NCI-H82 treated with DMSO at 0.1 percent for 48 hours (cell line): ENCODE measurements at regions not wholly inside any gene's neighbourhood (a gene's known extent, or its start where the extent isn't known, plus 50 kb on each side); places are given as distances from the start of the nearest gene placed in this dataset.
A peak's percentile ranks its signal among the peaks of the same experiment; 100 is the strongest.

Experiments
- DNase-seq: peaks from one replicate; lab custom pipeline; 2025; ENCODE audit not compliant: unreplicated experiment; lab: John Stamatoyannopoulos, UW

DNA sequence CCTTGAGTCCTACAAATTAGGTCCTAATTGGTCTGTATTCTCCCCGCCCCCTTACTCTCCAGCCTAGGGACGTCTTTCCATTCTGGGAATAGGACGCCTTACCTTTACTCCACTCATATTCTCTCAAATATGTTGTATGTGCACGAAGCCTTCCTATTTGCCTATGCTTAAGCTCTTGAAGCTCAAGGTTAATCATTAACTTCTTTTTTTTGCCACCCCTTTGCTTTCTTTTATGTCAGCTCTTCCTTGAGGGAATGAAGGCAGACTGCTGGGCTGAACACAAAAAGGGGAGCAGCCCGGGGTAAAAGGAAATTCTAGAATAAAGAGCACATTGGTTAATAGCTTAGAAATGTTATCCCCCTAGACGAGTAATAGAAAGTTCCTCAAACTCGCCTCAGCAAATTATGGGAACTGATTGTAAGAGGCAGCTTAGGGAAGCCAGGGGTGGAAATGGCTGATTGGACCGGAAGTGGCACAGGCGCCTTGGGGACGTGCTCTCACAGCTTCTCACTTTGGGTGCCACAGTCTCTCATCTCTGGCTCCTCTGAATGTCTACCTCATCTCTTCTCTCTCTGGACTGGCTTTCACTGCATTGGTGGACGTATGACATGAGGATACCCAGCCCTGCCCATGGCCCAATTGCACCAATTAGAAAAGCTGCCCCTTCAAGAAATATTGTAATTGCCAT, 122.3 kb upstream of the IL12B start:
- DNase-seq = no peak

DNA sequence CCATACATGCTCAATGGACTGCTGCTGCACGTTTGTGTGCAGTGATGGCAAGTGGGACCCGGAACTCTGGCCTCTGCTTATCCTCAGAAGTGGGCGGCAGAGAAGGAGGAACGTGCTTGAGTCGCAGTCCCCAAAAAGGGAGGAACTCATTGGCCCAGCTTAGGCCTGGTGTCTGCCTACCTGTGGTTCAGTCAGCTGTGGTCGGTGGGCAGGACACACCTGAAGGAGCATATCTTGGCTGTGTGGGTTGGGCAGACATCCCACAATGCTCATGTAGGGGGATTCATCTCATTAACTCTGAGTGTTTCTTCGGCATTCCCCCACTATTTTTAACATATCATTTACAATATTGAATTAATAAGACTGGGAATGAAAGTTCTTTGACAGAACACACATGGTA, 122.9 kb upstream of the IL12B start:
- DNase-seq = no peak

DNA sequence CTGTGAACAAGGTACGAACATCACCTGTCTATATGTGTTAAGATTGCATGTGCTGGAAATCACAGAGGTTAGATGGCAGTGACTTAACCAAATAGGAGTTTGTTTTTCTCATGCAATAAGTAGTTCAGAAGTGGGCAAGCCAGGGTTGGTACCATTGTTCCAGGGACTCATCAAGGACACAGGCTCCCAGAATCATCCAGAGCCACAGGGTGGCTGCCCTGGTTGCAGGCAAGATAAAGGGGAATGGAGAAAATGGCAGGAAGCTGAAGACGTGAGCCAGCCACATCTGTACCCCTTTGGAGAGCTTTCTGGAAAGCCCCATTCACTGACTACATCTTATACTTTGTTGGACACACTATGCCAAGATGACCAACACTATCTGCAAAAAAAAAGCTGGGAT, 126.0 kb upstream of the IL12B start:
- DNase-seq = no peak

DNA sequence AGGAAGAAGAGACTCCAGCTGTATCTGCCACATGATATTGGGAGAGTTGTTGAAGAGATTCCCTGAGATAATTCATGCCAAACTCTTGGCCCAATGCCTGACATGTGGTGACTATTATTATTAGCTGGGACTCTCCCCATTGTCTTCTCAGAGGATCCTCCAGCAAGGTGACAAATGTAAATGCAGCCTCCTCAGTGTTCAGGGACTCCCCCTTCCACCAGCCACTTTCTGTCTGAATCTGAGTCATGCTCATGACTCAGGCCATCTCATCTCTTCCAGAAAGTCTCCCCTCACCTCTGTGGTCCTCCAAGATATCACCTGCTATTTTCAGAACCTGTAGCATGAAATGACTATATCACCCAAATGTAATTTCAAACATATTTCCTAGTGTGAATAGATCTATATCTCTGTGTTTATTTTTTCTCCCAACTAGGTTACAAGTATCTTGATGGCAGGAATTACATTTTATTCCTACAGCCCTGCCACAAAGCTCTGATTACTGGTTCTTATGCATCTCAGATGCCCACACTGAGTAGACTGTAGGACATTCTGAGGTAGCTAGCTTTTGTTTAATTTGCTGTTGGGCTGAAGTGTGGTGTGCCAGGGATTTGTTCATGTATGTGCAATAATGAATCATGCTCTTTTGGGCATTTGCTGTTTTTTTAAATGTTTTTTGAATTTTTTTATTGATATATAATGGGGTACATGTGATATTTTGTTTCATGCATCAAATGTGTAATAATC, 126.6 kb upstream of the IL12B start:
- no peak for DNase-seq

DNA sequence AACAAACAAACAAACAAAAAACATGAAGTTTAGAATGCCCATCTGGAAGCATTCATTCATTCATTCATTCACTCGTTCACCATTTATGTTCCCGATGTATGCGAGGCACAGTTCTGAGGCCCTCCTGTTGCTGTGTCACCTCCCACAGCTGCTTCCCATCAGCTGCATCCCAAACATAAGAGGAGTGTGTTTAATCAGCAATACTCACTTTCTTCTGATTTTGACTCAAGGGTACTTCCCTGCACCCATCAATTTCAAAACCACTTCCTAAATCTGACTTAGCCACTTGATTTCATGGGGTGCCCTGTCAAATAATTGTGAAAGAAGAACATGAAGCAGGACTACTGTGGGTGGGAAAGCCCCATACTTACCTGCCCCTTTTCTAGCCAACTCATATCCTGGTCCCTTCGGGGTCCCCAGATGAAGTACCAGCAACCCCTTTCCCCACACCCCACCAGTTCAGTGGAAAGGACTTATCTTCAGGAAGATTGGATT, 128.0 kb upstream of the IL12B start:
- DNase-seq = no peak

DNA sequence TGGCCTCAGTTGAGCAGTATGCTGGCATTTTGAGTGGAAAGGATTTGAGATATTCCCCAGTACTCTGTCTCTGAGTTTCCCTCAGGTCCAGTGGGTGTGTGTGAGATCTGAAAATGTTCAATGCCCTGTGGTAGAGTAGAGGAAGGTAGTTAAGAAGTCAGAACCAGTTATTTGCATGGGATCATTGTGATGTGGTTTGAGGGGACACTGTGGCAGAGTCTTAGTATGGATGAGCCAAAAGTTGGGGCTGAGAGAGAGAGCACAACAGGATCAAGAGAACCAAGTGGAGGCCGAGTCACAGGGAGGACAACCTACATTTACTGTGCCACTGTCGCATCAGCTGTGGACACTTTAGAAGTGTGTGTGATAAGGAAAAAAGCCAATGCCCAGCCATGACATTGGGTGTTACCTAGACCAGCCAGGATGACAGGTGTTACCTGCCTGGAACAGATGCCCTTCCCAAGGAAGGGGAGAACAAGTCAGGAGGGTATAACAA, 128.9 kb upstream of the IL12B start:
- DNase-seq = no peak

DNA sequence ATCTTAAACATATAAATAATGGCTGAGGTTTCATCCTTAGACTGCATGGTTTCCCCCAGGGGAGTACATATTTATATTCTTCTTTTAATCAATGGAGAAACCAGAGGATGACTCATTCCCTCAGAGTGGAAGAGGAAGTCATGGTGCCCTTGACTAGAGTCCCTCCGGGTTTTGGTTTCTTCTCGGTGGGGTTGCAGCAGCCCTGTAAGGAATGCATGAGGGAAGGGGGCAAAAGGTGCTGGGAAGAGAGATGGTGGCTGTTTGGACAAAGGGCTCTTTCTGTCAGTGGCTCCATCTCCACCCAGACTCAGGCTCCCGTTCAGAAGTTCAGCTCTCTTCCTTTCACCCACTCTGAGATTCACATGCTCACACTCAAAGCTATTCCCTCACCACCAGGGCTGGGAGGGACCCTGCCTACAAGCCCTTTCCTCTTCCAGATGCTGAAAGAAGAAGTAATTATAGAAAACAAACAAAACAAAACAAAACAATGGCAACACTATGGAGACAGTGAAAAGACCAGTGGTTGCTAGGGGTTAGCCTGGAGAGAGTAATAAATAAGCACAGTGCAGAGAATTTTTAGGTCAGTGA, 129.8 kb upstream of the IL12B start:
- no peak for DNase-seq

DNA sequence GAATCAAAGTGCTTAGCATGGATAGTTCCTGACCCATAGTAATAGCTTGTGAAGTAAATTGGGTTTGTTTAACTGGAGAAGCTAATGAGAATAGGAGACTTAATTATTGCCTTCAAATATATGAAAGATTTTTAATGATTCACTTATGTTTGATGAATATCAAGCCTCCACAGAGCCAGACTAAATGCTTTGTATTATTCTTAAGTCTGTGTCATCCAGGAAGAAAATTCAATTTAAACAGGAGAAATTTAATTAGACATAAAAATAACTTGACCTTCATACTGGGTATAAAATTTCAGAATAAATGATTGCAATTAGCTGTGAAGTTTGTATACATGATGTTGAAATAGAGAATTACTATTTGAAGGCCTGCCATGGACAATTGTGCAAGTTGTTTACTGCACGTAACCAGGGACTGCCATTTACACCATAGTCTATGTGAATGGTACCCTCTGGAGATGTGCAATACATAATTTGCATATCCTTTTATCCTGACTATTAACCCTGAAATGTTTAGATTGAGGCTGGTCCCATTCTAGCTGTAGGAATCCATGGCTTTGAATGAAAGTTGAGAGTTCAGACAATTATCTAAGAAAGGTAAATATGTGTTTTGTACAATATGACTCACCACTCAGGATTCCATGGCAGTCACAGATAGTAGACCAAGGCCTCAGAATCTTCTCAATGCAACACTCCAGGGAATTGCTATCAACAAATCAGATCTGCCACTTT, 133.5 kb upstream of the IL12B start:
- DNase-seq = no peak

DNA sequence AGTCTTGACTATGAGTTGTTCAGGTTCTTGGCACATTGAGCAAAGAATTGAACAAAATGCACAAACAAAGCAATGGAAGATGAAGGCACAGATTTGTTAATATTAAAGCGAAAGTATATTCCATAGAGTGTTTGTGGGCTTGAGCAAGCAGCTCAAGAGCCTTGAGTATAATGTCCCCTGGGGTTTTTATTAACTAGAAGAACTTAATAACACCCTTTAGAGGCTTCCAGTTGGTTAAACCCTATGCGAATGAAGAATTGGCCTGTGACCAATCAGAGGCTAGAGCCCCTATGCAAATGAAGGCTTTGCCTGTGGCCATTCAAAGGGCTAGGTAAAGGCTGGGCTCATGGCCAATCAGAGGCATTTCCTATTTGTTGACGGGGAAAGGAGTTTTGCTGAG, 135.3 kb upstream of the IL12B start:
- DNase-seq = no peak

DNA sequence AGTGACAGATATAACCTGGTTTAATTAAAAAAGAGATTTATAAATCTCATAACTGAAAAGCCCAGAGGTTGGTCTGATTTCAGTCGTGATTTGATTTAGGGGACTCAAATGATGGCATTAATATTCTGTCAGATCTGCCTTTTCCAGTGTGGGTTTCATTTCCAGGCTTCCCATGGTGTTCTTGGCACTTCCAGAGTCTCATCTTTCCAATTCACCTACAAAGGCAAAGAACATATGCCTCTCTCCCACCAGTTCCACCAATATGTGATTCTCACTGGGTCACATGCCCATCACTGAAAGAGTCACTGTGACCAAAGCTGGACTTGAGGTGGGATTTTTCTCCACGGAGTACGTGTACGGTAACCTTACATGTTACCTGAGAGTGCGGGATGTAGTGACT, 137.4 kb upstream of the IL12B start:
- DNase-seq = no peak

DNA sequence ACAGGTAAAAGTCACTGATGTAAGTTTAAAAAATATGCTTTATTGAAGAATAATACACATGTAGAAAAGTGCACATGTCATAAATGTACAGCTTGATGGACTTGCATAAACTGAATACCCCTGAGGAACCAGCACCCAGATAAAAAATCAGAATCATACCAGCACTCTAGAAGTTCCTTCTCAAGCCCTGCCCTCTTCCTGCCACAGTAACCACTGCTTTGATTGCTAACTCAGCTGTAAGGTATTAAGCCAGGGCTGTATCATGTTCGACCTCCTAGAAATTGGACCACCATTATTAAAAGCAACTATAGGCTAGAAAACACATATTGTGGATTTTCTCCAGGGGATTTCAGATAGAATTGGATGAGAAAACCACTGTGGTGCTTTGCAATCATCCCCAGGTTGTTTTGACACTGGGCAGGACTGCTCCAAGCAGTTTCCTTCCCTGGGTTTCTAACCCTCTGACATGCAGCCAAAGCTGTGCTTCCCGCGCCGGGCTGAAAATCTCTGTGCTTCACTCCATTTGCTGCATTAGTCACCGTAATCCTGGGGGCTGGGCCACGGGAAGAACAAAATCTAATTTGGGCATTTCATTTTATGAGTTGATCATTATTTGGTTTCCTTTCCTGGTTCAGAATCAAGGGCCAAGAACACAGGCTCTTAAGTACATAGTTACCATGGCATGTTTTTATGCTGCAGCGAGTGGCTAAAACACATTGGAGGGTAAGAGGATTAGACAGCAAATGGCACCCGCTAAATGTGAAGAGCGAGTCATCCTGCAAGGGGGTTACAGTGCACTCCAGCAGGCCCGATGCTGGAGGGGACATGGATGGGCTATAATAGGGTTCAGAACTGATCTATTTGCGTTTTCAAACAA, 139.4 kb upstream of the IL12B start:
- peak; percentile 72 for DNase-seq

DNA sequence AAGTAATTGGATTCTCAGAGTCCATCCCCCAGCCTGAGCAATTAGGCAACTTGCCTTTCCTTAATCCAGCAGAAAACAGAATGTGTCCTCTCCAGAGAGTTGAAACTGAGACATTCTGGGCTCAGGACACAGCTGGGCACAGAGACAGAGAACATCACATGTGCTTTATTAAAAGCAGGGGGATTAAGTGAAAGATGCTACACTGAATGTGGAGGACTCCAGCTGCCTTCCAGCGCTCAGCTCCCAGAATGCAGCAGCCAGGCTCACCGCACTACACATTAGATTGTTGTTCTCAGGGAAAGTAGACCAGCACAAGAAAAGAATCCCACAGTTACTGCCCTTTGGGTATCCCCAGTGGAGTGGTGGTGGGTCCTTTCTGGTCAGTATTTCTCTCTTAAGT, 141.6 kb upstream of the IL12B start:
- DNase-seq = peak; percentile 85

DNA sequence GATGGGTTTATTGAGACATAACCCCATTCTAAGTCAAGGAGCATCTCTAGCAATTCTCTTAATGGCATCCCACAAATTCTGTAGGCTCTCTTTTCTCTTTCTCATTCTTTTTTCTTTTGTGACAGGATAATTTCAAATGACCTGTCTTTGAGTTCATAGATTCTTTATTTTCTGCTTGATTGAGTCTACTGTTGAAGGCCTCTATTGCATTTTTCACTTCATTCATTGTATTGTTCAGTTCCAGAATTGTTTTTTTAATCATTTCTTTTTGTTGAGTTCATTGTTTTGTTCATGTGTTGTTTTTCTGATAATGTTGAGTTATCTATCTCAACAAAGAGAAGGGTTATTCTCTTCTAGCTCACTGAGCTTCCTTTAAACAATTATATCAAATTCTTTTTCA, 144.7 kb upstream of the IL12B start:
- no peak for DNase-seq

DNA sequence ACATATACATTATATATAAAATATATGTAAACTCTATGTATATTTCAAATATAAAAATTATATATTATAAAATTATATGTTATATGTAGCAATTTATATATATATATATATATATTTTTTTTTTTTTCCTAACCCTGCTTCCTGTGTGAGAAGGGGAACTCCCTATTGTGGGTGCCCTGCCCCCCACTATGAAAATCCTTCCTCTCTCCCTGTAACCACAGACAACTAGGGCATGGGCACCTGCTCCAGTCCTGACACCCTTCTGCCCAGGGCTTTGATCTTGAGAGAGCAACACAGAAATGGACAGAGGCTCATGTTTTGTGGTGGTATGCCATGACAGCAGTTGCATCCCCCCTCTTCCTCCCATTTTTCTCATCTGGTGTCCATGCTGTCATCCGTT, 148.7 kb upstream of the IL12B start:
- DNase-seq = no peak

DNA sequence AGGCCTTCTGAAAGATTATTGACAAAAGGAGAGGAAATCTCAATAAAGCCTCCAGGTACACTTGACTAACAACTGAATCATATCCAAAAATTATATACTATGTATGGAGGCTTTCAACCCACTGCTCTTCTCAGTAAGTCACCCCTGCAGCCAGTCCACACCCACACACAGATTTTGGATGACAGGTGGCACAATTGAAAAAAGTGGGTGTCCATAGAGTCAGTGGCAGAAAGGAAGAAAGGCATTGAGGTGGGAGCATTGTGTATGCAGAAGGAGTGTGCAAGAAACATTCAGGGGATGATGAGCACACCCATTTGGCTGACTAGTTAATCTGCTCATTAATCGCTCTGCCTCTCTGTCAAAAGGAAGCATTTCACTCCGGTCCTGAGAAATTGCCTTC, 150.6 kb upstream of the IL12B start:
- DNase-seq = no peak

DNA sequence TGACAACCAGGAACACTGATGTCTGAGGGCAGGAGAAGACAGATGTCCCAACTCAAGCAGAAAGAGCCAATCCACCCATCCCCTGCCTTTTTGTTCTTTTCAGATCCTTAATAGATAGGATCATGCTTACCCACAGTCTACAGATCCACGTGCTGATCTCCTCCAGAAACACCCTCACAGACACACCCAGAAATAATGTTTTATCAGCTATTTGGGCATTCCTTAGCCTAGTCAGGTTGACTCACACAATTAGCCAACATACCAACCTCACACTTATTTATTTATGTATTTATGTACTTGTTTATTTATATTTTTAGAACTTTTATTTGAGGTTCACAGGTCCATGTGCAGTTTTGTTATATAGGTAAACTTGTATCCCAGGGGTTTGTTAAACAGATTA, 151.5 kb upstream of the IL12B start:
- no peak for DNase-seq

DNA sequence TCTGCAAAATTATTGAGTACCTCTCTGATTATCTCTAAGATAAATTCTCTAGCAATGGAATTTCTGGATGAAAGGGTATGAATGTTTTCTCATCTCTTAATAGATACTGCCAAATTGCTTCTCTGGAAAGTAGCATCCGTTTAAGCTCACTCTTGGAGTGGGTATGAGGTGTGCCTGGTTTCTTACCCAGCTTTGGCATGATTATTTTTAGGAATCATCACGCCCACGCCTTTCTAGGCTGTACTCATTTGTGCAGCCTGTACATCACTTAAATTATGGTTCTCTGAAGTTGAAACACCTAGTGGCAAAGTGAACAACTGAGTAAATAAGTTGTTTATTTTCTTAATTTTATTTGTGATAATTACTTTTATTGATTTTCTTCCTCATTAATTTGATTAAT, 156.5 kb upstream of the IL12B start:
- no peak for DNase-seq

DNA sequence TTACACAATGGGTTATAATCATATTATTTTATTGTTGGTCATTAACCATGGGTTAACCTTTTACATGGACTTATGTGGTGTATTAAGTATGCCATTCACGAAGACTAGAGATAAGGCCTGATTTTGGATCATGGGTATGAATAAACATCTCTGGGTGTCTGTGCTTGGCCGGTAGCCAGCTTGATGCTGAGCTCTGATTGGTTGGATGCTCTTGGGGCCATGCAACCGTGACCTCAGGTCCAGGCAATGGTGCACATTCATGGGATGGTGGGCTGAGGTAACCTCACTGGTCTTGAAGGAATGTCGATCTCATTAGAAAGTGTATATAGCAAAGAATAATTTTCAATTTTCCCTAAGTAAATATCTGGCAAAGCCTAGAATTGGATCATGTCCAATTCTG, 158.2 kb upstream of the IL12B start:
- DNase-seq = no peak

DNA sequence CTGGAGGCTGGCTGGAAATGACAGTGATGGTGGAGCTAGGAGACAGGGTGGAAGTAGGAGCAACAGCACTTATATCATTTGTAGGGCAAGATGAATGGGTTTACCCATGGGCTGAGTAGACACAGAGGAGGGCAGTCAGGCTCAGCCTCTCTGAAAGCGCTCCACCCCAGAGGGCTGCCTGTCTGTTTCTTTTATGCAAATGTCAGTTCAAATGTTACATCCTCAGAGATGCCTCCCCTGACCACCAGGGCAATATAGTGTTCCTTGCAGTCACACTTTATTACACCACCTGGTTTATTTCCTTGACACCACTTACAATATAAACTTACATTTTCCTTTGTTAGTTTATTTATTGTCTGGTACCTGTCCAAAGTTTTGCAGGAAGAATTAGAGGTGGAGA, 159.5 kb upstream of the IL12B start:
- no peak for DNase-seq

DNA sequence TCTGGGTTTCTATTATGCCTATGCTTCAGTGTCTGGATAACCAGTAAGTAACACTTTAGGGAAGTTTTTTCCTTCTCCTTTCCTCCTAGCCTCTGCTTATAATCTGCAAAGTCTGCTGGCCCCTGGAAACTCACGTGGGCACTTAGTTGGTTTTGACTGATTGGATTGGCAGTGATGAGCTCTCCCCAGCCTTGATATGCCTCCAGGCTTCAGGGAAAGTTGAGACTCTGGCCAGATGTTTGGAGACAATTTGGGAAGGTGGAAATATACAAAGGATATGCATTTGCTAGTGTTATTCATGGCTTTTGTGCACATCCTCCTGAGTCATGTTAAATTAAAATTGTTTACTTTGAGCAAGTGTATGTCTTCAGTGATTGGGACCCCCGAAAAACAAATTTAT, 160.2 kb upstream of the IL12B start:
- DNase-seq = no peak

DNA sequence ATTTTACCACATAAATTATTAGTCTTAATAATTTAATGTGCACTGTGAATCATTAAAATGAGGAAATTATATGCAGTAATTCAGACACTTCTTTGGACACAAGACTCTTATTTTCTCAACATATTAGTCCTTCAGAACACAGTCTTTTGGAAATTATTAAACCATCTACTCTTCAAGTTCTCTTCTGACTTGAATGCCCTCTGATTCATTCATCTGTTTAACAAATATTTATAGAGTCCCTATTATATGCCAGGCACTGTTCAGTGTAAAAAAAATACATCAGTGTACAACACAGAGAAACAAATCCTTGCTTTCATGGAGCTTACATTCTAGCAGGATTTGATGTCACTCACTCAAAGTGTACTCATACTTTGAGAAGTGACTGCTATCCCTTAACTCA, 163.4 kb upstream of the IL12B start:
- no peak for DNase-seq
